GM19240 (cell line): ENCODE measurements at regions not wholly inside any gene's neighbourhood (a gene's known extent, or its start where the extent isn't known, plus 50 kb on each side); places are given as distances from the start of the nearest gene placed in this dataset.
"Not testable (repeated sequence)": the region's sequence is repeated elsewhere in the genome, so short reads cannot be mapped to it uniquely, and the experiment has no call there.

Source experiments
- DNase-seq: peaks from one replicate; pipeline ENCODE4 v3.0.0; 2011; ENCODE audit warnings: low spot score; ENCODE audit not compliant: insufficient read length

GRCh38 chr7:112540839-112541577 lies 60.2 kb downstream of the LSMEM1 start:
- no peak for DNase-seq

GRCh38 chr7:112546723-112547513 lies 66.1 kb downstream of the LSMEM1 start:
- no peak for DNase-seq

- no peak for DNase-seq
Observed at GRCh38 chr7:112547916-112548315, 67.1 kb downstream of the LSMEM1 start.

GRCh38 chr7:112550468-112551060 lies 69.8 kb downstream of the LSMEM1 start:
- DNase-seq: peak; percentile 11

- DNase-seq: not testable (repeated sequence)
Observed at GRCh38 chr7:112551521-112551920, 70.7 kb downstream of the LSMEM1 start.

- no peak for DNase-seq
Observed at GRCh38 chr7:112554591-112554990, 73.8 kb downstream of the LSMEM1 start.

- DNase-seq: no peak
Observed at GRCh38 chr7:112556633-112557032, 75.8 kb downstream of the LSMEM1 start.

- DNase-seq: no peak
Observed at GRCh38 chr7:112566442-112567324, 85.9 kb downstream of the LSMEM1 start.

GRCh38 chr7:112567388-112567787 lies 86.6 kb downstream of the LSMEM1 start:
- DNase-seq: no peak

GRCh38 chr7:112571852-112572607 lies 91.2 kb downstream of the LSMEM1 start:
- no peak for DNase-seq

- DNase-seq: no peak
Observed at GRCh38 chr7:112572669-112573301, 92.0 kb downstream of the LSMEM1 start.

GRCh38 chr7:112573302-112574039 lies 92.7 kb downstream of the LSMEM1 start:
- DNase-seq: no peak

- DNase-seq: no peak
Observed at GRCh38 chr7:112575864-112576263, 95.1 kb downstream of the LSMEM1 start.

GRCh38 chr7:112579388-112579787 lies 98.6 kb downstream of the LSMEM1 start:
- no peak for DNase-seq

- DNase-seq: no peak
Observed at GRCh38 chr7:112580717-112581435, 100.1 kb downstream of the LSMEM1 start.

- DNase-seq: no peak
Observed at GRCh38 chr7:112581529-112581928, 100.7 kb downstream of the LSMEM1 start.

GRCh38 chr7:112584290-112584689 lies 103.5 kb downstream of the LSMEM1 start:
- no peak for DNase-seq

GRCh38 chr7:112587504-112587903 lies 106.7 kb downstream of the LSMEM1 start:
- no peak for DNase-seq
